Suprapubic skin (tissue), 4 donors: ENCODE measurements at regions not wholly inside any gene's neighbourhood (a gene's known extent, or its start where the extent isn't known, plus 50 kb on each side); places are given as distances from the start of the nearest gene placed in this dataset.

ENCODE experiments used
- DNase-seq, 2 donors: peaks; one replicate each; pipeline ENCODE4 v3.0.0-alpha.2; 2019; ENCODE audit warnings: low spot score in 2 of 2
- H3K27ac ChIP-seq: fragments of 200-600 bp; sonication (generic); one replicate; pipeline ENCODE4 v1.5.1; 2019
- H3K27me3 ChIP-seq: fragments of 200-600 bp; sonication (generic); one replicate; pipeline ENCODE4 v1.5.1; 2019
- H3K36me3 ChIP-seq: fragments of 200-600 bp; sonication (generic); one replicate; pipeline ENCODE4 v1.5.1; 2019
- H3K4me1 ChIP-seq: fragments of 200-600 bp; sonication (generic); one replicate; pipeline ENCODE4 v1.5.1; 2019
- H3K4me3 ChIP-seq: fragments of 200-600 bp; sonication (generic); one replicate; pipeline ENCODE4 v1.5.1; 2019; ENCODE audit warnings: mild to moderate bottlenecking
- H3K9me3 ChIP-seq: fragments of 200-600 bp; sonication (generic); one replicate; pipeline ENCODE4 v1.5.1; 2019
- CTCF ChIP-seq, 2 donors: fragments of 200-600 bp in 1 of 2; fragments of 450-650 bp in 1 of 2; sonication (generic) in 1 of 2; IDR thresholded peaks; one replicate each; pipeline ENCODE4 v1.5.1; 2016 to 2019; ENCODE audit warnings: antibody characterized with exemption in 2 of 2, mild to moderate bottlenecking in 1 of 2, moderate library complexity in 1 of 2
- EP300 ChIP-seq: sonication (generic); formaldehyde crosslinking; IDR thresholded peaks from one replicate; pipeline ENCODE4 v1.6.1; 2017; ENCODE audit warnings: antibody characterized with exemption
- POLR2A ChIP-seq, 2 donors: fragments of 450-650 bp; IDR thresholded peaks; one replicate each; pipeline ENCODE4 v1.6.1; 2017; ENCODE audit warnings: antibody characterized with exemption in 2 of 2, mild to moderate bottlenecking in 2 of 2, moderate library complexity in 2 of 2
- POLR2AphosphoS5 ChIP-seq, 3 donors: sonication (generic); formaldehyde crosslinking; IDR thresholded peaks; one replicate each; pipeline ENCODE4 v1.6.1; 2017; ENCODE audit warnings: antibody characterized with exemption in 3 of 3
- WGBS: methylation state at CpG from one replicate; pipeline ENCODE4 v1.1.5; 2018; 5-methylcytosine and 5-hydroxymethylcytosine counted together

GRCh38 chr7:135799881-135800280, 51.3 kb upstream of the FAM180A start:
- Histone ChIP-seq H3K27me3 (peaks cover 9% of the 10 kb centered on the region), H3K9me3 (no peaks in the 10 kb centered on the region), H3K4me1 (peaks cover 15% of the 10 kb centered on the region), H3K4me3 (no peak overlapping the region), H3K36me3 (no peaks in the 10 kb centered on the region), H3K27ac (no peak overlapping the region)
- DNase-seq = no peak
- TF ChIP-seq POLR2AphosphoS5 (IDR thresholded peaks at IDR 0.05) = no peak
- TF ChIP-seq CTCF (IDR thresholded peaks at IDR 0.05) = no peak
- TF ChIP-seq POLR2A (IDR thresholded peaks at IDR 0.05) = no peak
- no peak for TF ChIP-seq EP300
- WGBS = 80% methylated on average over 3 of the region's 3 CpGs
